HCT116 (cell line): ENCODE measurements at regions not wholly inside any gene's neighbourhood (a gene's known extent, or its start where the extent isn't known, plus 50 kb on each side); places are given as distances from the start of the nearest gene placed in this dataset.
A peak's percentile ranks its signal among the peaks of the same experiment; 100 is the strongest.

ENCODE experiments used
- ATAC-seq: fragments of 200-7000 bp; cut with Tn5 transposase; 2 replicates; pipeline ENCODE4 v1.9.1; 2020; ENCODE audit warnings: mild to moderate bottlenecking, moderate library complexity
- BruUV-seq: library from RNA; stranded (reverse); fragments of 400-500 nt; replicated peaks from 2 replicates; lab custom pipeline; 2021; lab: Mats Ljungman, UMichigan
- CTCF ChIA-PET: fragments of 300-600 bp; sonication (Branson Sonifier 250); formaldehyde crosslinking; loops from one replicate; lab custom pipeline; 2021; ENCODE audit warnings: antibody characterized with exemption; lab: Charles Lee
- POLR2A ChIA-PET: fragments of 300-600, 350-600 bp; sonication (Branson Sonifier 250); formaldehyde crosslinking; loops from one replicate; lab custom pipeline; 2021; ENCODE audit warnings: antibody characterized with exemption; lab: Charles Lee
- RAD21 ChIA-PET, 2 experiments: fragments of 300-600 bp; sonication (Branson Sonifier 250); formaldehyde crosslinking; loops; one replicate each; lab custom pipeline; 2023; ENCODE audit warnings: low total read pairs in 2 of 2; ENCODE audit not compliant: uncharacterized antibody in 2 of 2, unreplicated experiment in 2 of 2, low non-redundant PET in 1 of 2; lab: Charles Lee
- DNase-seq: peaks from one replicate; pipeline ENCODE4 v3.0.0-alpha.2; 2010; ENCODE audit warnings: low read depth, low spot score
- H2AFZ ChIP-seq: fragments of 200-600 bp; shearing (Covaris generic), sonication (generic); 2 replicates; pipeline ENCODE4 v1.6.1; 2017; ENCODE audit warnings: low read depth, mixed run types, mixed read lengths, antibody characterized with exemption, low read length; ENCODE audit not compliant: poor library complexity, severe bottlenecking
- H3K27ac ChIP-seq: 2 replicates; pipeline ENCODE4 v1.5.1; 2012; ENCODE audit warnings: low read depth, low read length
- H3K27me3 ChIP-seq: fragments of 200-600 bp; sonication (generic); 2 replicates; pipeline ENCODE4 v1.6.1; 2016; ENCODE audit warnings: mixed run types, low read length, mixed read lengths; ENCODE audit not compliant: insufficient read depth
- H3K36me3 ChIP-seq, 2 experiments: fragments of 200-500 bp in 1 of 2; fragments of 200-600 bp in 1 of 2; sonication (Bioruptor generic) in 1 of 2; sonication (generic) in 1 of 2; 2 replicates each; pipeline versions ENCODE4 v1.5.1 to v1.6.1; 2014 to 2016; ENCODE audit warnings: low read length in 2 of 2, inconsistent platforms in 1 of 2, mixed read lengths in 1 of 2, mixed run types in 1 of 2; ENCODE audit not compliant: insufficient read depth in 2 of 2, control insufficient read depth in 1 of 2
- H3K4me1 ChIP-seq, 2 experiments: fragments of 200-600 bp in 1 of 2; sonication (generic) in 1 of 2; 2 replicates each; pipeline versions ENCODE4 v1.5.1 to v1.6.1; 2012 to 2017; ENCODE audit warnings: low read length in 2 of 2, inconsistent platforms in 1 of 2, mild to moderate bottlenecking in 1 of 2, mixed read lengths in 1 of 2, mixed run types in 1 of 2, moderate library complexity in 1 of 2; ENCODE audit not compliant: insufficient read depth in 2 of 2, control insufficient read depth in 1 of 2
- H3K4me2 ChIP-seq: fragments of 200-600 bp; sonication (generic); 2 replicates; pipeline ENCODE4 v1.6.1; 2017; ENCODE audit warnings: mixed run types, low read length, mixed read lengths
- H3K4me3 ChIP-seq, 2 experiments: fragments of 200-600 bp in 1 of 2; sonication (generic) in 1 of 2; replicated peaks in 1 of 2; 2 replicates each; pipeline ENCODE4 v1.5.1; 2011 to 2016; ENCODE audit warnings: low read length in 2 of 2, control low read depth in 1 of 2, low read depth in 1 of 2, mild to moderate bottlenecking in 1 of 2, mixed read lengths in 1 of 2, mixed run types in 1 of 2
- H3K79me2 ChIP-seq: fragments of 200-600 bp; sonication (generic); 2 replicates; pipeline ENCODE4 v1.6.1; 2017; ENCODE audit warnings: mild to moderate bottlenecking, mixed run types, low read length, moderate library complexity, mixed read lengths; ENCODE audit not compliant: insufficient read depth
- H3K9ac ChIP-seq: fragments of 200-600 bp; sonication (generic); 2 replicates; pipeline ENCODE4 v1.6.1; 2016; ENCODE audit warnings: low read length, mixed read lengths
- H3K9me2 ChIP-seq: fragments of 200-600 bp; sonication (generic), shearing (Covaris generic); 2 replicates; pipeline ENCODE4 v1.6.1; 2017; ENCODE audit warnings: mixed run types, mild to moderate bottlenecking, moderate library complexity; ENCODE audit not compliant: insufficient read depth
- H3K9me3 ChIP-seq, 2 experiments: fragments of 200-500 bp in 1 of 2; fragments of 200-600 bp in 1 of 2; sonication (Bioruptor generic) in 1 of 2; sonication (generic) in 1 of 2; 2 replicates each; pipeline ENCODE4 v1.6.1; 2014 to 2017; ENCODE audit warnings: low read length in 2 of 2, mixed read lengths in 2 of 2, inconsistent platforms in 1 of 2, low read depth in 1 of 2, mild to moderate bottlenecking in 1 of 2, mixed run types in 1 of 2, moderate library complexity in 1 of 2; ENCODE audit not compliant: control insufficient read depth in 1 of 2, insufficient read depth in 1 of 2
- H4K20me1 ChIP-seq: fragments of 200-600 bp; sonication (generic), shearing (Covaris generic); 2 replicates; pipeline ENCODE4 v1.6.1; 2017; ENCODE audit warnings: mixed run types, mild to moderate bottlenecking, moderate library complexity; ENCODE audit not compliant: insufficient read depth
- CEBPB ChIP-seq: IDR thresholded peaks from 2 replicates; pipeline ENCODE4 v1.6.1; 2012; ENCODE audit warnings: low read depth
- ELF1 ChIP-seq: IDR thresholded peaks from 2 replicates; pipeline ENCODE4 v1.6.1; 2012; ENCODE audit warnings: low read depth, borderline replicate concordance
- EZH2 ChIP-seq: fragments of 200-600 bp; sonication (generic); IDR thresholded peaks from 2 replicates; pipeline ENCODE4 v1.6.1; 2017; ENCODE audit warnings: antibody characterized with exemption, mixed run types
- POLR2AphosphoS5 ChIP-seq: IDR thresholded peaks from 2 replicates; pipeline ENCODE4 v1.6.1; 2011; ENCODE audit warnings: mild to moderate bottlenecking, low read depth, low read length, moderate library complexity
- RAD21 ChIP-seq: IDR thresholded peaks from 2 replicates; pipeline ENCODE4 v1.6.1; 2012; ENCODE audit warnings: low read depth, mild to moderate bottlenecking
- SIN3A ChIP-seq: IDR thresholded peaks from 2 replicates; pipeline ENCODE4 v1.6.1; 2012; ENCODE audit warnings: low read depth
- TCF7L2 ChIP-seq: IDR thresholded peaks from 2 replicates; pipeline ENCODE4 v1.7.0; 2011; ENCODE audit warnings: borderline replicate concordance, inconsistent platforms; ENCODE audit not compliant: insufficient read depth, insufficient read length; ENCODE audit errors: extremely low read depth
- ZFX ChIP-seq: fragments of 450-650 bp; IDR thresholded peaks from 2 replicates; pipeline ENCODE4 v1.6.1; 2017
- intact Hi-C: fragments of 100-400 bp; cut with micrococcal nuclease; formaldehyde crosslinking; loops from 2 replicates; pipeline ENCODE4 v1.10.0; 2022
- TF ChIP-seq, protein P1 (sequence below), 3 experiments: fragments of 200-600 bp in 1 of 3; sonication (generic) in 1 of 3; IDR thresholded peaks in 2 of 3; conservative IDR thresholded peaks in 1 of 3; 2 replicates each; pipeline ENCODE4 v1.5.1; 2012 to 2017; ENCODE audit warnings: low read depth in 2 of 3, low read length in 2 of 3, antibody characterized with exemption in 1 of 3, borderline replicate concordance in 1 of 3, control low read depth in 1 of 3, mild to moderate bottlenecking in 1 of 3, mixed read lengths in 1 of 3, mixed run types in 1 of 3, moderate library complexity in 1 of 3; ENCODE audit not compliant: insufficient read depth in 1 of 3
- TF ChIP-seq, protein P2 (sequence below): IDR thresholded peaks from 2 replicates; pipeline ENCODE4 v1.6.1; 2012; ENCODE audit warnings: low read depth

DNA sequence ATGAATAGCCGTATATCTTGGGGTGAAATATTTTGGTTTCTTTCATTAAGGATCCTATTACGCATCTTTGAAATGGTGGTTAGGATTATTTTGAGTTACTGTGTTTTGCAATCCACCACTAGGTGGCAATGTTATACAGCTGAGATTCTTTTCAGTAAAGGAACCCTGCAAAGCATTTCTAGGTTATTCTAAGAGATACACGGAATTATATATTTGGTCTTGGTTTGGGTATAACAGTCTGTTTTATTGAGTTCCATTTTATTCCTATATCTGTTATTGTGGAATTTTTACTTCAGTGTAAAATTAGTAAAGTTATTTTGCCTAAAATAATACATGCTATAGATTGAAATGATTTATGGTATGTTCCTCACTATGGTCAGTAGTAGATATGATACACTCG, 62.9 kb upstream of the CPHXL start:
- peak; percentile 46 for DNase-seq
- H3K4me1 ChIP-seq, result no peaks in the 10 kb centered on the region
- H4K20me1 ChIP-seq, result no peaks in the 10 kb centered on the region; the same call in 1 of the 2 replicates
- H3K9me3 ChIP-seq, result no peaks in the 10 kb centered on the region
- ChIA-PET POLR2A (no interaction called here), RAD21 (no interaction called here), CTCF (interaction anchor here (2.2 kb wide), 1 partner anchor 1382 kb away, joined by 12 read pairs; no protein-coding TSS in a partner anchor)
- H2AFZ ChIP-seq, result no peak overlapping the region
- no peak overlapping the region for H3K4me2 ChIP-seq
- H3K4me3 ChIP-seq, result no peak overlapping the region
- no peak overlapping the region for H3K9ac ChIP-seq
- peaks cover 5% of the 10 kb centered on the region; the same call in 1 of the 2 replicates for H3K27me3 ChIP-seq
- TF ChIP-seq ELF1, result no peak
- TF ChIP-seq EZH2, result no peak
- TF ChIP-seq TCF7L2, result no peak
- TF ChIP-seq, protein P1, sequence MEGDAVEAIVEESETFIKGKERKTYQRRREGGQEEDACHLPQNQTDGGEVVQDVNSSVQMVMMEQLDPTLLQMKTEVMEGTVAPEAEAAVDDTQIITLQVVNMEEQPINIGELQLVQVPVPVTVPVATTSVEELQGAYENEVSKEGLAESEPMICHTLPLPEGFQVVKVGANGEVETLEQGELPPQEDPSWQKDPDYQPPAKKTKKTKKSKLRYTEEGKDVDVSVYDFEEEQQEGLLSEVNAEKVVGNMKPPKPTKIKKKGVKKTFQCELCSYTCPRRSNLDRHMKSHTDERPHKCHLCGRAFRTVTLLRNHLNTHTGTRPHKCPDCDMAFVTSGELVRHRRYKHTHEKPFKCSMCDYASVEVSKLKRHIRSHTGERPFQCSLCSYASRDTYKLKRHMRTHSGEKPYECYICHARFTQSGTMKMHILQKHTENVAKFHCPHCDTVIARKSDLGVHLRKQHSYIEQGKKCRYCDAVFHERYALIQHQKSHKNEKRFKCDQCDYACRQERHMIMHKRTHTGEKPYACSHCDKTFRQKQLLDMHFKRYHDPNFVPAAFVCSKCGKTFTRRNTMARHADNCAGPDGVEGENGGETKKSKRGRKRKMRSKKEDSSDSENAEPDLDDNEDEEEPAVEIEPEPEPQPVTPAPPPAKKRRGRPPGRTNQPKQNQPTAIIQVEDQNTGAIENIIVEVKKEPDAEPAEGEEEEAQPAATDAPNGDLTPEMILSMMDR (IDR thresholded peaks at IDR 0.05 in 2 of 3, conservative IDR thresholded peaks at IDR 0.05 in 1 of 3; ENCODE audit: borderline replicate concordance in 1 of 3, insufficient read depth in 1 of 3, low read depth in 2 of 3, low read length in 2 of 3), result peak; percentile 57 to 88 (median 72); a peak in 5 of 6 replicates
- TF ChIP-seq POLR2AphosphoS5, result no peak
- TF ChIP-seq, protein P2, sequence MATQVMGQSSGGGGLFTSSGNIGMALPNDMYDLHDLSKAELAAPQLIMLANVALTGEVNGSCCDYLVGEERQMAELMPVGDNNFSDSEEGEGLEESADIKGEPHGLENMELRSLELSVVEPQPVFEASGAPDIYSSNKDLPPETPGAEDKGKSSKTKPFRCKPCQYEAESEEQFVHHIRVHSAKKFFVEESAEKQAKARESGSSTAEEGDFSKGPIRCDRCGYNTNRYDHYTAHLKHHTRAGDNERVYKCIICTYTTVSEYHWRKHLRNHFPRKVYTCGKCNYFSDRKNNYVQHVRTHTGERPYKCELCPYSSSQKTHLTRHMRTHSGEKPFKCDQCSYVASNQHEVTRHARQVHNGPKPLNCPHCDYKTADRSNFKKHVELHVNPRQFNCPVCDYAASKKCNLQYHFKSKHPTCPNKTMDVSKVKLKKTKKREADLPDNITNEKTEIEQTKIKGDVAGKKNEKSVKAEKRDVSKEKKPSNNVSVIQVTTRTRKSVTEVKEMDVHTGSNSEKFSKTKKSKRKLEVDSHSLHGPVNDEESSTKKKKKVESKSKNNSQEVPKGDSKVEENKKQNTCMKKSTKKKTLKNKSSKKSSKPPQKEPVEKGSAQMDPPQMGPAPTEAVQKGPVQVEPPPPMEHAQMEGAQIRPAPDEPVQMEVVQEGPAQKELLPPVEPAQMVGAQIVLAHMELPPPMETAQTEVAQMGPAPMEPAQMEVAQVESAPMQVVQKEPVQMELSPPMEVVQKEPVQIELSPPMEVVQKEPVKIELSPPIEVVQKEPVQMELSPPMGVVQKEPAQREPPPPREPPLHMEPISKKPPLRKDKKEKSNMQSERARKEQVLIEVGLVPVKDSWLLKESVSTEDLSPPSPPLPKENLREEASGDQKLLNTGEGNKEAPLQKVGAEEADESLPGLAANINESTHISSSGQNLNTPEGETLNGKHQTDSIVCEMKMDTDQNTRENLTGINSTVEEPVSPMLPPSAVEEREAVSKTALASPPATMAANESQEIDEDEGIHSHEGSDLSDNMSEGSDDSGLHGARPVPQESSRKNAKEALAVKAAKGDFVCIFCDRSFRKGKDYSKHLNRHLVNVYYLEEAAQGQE, result no peak
- TF ChIP-seq RAD21, result peak; percentile 87
- no peak for TF ChIP-seq SIN3A
- TF ChIP-seq ZFX, result no peak
- TF ChIP-seq CEBPB, result peak; percentile 27; the same call in 1 of the 2 replicates
- no peaks in the 10 kb centered on the region for H3K36me3 ChIP-seq
- no TSS peak for BruUV-seq
- H3K9me2 ChIP-seq, result no peaks in the 10 kb centered on the region
- ATAC-seq, result peak; percentile 77
- intact Hi-C loops, result loop anchor here (1.0 to 10.0 kb wide), 3 partner anchors 866 to 1382 kb away; no protein-coding TSS in a partner anchor
- H3K27ac ChIP-seq, result no peak overlapping the region
- H3K79me2 ChIP-seq, result no peaks in the 10 kb centered on the region
